ENCODE measurements at regions not wholly inside any gene's neighbourhood (a gene's known extent, or its start where the extent isn't known, plus 50 kb on each side); places are given as distances from the start of the nearest gene placed in this dataset.

DNA sequence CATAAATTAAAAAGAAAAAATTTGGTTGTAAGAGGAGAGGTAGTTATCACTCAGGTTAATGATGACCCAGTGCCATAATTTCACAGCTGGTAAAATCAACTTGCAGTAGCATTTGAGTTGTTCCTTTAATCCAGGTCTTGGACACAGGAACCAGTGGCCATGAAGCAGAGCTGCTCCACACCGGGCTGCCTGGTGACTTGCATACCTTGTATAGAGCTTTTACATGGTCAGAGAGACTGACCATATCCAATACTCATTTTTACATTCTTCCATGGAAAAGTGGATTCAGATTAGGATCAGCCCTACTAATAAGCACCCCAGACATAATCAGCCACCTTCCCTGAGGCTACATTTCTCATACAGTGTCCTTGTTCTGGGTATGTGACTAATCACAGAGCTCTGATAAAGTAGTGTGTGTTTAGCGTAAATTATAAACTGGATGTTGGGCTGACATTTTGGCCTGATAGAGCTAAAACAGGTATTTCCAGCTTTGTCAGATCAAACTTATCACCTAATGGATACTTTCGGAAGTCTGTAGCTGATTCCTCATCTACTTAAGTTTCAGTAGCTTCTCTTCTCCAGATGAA lies 77.0 kb upstream of the ZSWIM6 start:
- H3K27ac Mint-ChIP-seq (ENCODE audit: unreplicated experiment) = peak overlapping the region; percentile 55
- CTCF ChIA-PET = interaction anchor here (0.6 to 1.7 kb wide), 10 partner anchors 9 to 88 kb away, joined by 3 to 7 read pairs (median 4); no protein-coding TSS in a partner anchor
- peak; percentile 53 for DNase-seq
- TF ChIP-seq, protein P1, sequence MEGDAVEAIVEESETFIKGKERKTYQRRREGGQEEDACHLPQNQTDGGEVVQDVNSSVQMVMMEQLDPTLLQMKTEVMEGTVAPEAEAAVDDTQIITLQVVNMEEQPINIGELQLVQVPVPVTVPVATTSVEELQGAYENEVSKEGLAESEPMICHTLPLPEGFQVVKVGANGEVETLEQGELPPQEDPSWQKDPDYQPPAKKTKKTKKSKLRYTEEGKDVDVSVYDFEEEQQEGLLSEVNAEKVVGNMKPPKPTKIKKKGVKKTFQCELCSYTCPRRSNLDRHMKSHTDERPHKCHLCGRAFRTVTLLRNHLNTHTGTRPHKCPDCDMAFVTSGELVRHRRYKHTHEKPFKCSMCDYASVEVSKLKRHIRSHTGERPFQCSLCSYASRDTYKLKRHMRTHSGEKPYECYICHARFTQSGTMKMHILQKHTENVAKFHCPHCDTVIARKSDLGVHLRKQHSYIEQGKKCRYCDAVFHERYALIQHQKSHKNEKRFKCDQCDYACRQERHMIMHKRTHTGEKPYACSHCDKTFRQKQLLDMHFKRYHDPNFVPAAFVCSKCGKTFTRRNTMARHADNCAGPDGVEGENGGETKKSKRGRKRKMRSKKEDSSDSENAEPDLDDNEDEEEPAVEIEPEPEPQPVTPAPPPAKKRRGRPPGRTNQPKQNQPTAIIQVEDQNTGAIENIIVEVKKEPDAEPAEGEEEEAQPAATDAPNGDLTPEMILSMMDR (IDR thresholded peaks at IDR 0.05; ENCODE audit: unreplicated experiment) = no peak
- no peaks in the 10 kb centered on the region for H3K27me3 Mint-ChIP-seq (ENCODE audit: unreplicated experiment)
- peak overlapping the region; percentile 11 for H3K4me3 Mint-ChIP-seq (ENCODE audit: low read depth, unreplicated experiment)
- H3K4me1 Mint-ChIP-seq (ENCODE audit: low read depth, unreplicated experiment) = peaks cover 53% of the 10 kb centered on the region
- no TSS peak for BruUV-seq (replicated peaks)
- intact Hi-C loops (cut with micrococcal nuclease; ENCODE audit: unreplicated experiment) = loop anchor here (1.0 to 10.0 kb wide), 5 partner anchors 48 to 200 kb away; partner anchors contain the start of genes SMIM15 and ZSWIM6
- H3K9me3 Mint-ChIP-seq (ENCODE audit: low read depth, unreplicated experiment) = no peaks in the 10 kb centered on the region
- peaks cover 8% of the 10 kb centered on the region for H3K36me3 Mint-ChIP-seq (ENCODE audit: insufficient read depth, unreplicated experiment)

DNA sequence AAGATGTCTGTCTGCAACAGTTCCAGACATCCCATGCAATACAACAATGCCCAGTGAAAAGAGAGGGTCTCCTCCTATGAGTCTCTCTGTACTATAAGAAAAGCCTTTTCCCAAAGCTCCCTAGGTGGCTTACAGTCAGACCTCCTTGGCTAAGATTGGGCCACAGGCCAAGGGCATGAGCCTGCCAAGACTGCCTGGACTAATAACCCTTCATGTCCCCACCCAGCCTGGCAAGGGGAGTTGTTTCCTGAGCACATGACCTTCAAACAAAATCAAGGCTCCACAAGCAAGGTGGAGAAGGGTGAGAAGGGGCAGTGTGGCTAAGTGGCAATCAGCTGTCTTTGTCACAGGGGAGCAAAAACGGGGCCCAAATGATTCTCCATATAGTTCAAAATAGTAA lies 75.6 kb upstream of the ZSWIM6 start:
- intact Hi-C loops (cut with micrococcal nuclease; ENCODE audit: unreplicated experiment) = loop anchor here (5.0 to 10.0 kb wide), 3 partner anchors 76 to 202 kb away; partner anchors contain the start of gene ZSWIM6
- DNase-seq = peak; percentile 42
- H3K27me3 Mint-ChIP-seq (ENCODE audit: unreplicated experiment) = no peaks in the 10 kb centered on the region
- peaks cover 53% of the 10 kb centered on the region for H3K4me1 Mint-ChIP-seq (ENCODE audit: low read depth, unreplicated experiment)
- H3K4me3 Mint-ChIP-seq (ENCODE audit: low read depth, unreplicated experiment) = no peak overlapping the region
- H3K36me3 Mint-ChIP-seq (ENCODE audit: insufficient read depth, unreplicated experiment) = peaks cover 8% of the 10 kb centered on the region
- H3K9me3 Mint-ChIP-seq (ENCODE audit: low read depth, unreplicated experiment) = no peaks in the 10 kb centered on the region
- TF ChIP-seq, protein P1 (IDR thresholded peaks at IDR 0.05; ENCODE audit: unreplicated experiment) = no peak
- CTCF ChIA-PET = interaction anchor here (0.6 to 1.7 kb wide), 4 partner anchors 28 to 114 kb away, joined by 4 to 6 read pairs (median 4); no protein-coding TSS in a partner anchor
- H3K27ac Mint-ChIP-seq (ENCODE audit: unreplicated experiment) = peak overlapping the region; percentile 55
- no TSS peak for BruUV-seq (replicated peaks)

DNA sequence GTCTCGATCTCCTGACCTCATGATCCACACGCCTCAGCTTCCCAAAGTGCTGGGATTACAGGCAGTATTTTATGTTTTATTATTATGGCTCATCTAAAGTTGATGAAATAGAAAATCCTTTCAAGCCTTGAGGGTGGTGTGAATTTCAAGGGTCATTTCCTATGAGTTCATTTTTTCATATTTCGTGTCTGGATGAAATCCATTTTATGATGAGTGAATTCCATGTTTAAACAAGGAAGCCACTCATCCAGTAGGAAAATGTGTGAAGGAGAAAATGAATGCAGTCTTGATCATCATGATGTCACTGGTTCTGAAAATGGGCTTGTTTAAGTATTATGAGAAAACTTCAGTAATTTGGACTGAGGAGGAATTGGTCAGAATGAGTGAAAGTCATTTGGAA lies 74.6 kb upstream of the ZSWIM6 start:
- Mint-ChIP-seq H3K4me1 (ENCODE audit: low read depth, unreplicated experiment) (peaks cover 46% of the 10 kb centered on the region), H3K27me3 (ENCODE audit: unreplicated experiment) (no peaks in the 10 kb centered on the region), H3K9me3 (ENCODE audit: low read depth, unreplicated experiment) (no peaks in the 10 kb centered on the region), H3K36me3 (ENCODE audit: insufficient read depth, unreplicated experiment) (peaks cover 8% of the 10 kb centered on the region), H3K4me3 (ENCODE audit: low read depth, unreplicated experiment) (no peak overlapping the region), H3K27ac (ENCODE audit: unreplicated experiment) (no peak overlapping the region)
- BruUV-seq (replicated peaks) = no TSS peak
- CTCF ChIA-PET = no interaction called here
- intact Hi-C loops (cut with micrococcal nuclease; ENCODE audit: unreplicated experiment) = loop anchor here (5.0 to 10.0 kb wide), 3 partner anchors 75 to 203 kb away; partner anchors contain the start of gene ZSWIM6
- TF ChIP-seq, protein P1 (IDR thresholded peaks at IDR 0.05; ENCODE audit: unreplicated experiment) = no peak
- DNase-seq = no peak

DNA sequence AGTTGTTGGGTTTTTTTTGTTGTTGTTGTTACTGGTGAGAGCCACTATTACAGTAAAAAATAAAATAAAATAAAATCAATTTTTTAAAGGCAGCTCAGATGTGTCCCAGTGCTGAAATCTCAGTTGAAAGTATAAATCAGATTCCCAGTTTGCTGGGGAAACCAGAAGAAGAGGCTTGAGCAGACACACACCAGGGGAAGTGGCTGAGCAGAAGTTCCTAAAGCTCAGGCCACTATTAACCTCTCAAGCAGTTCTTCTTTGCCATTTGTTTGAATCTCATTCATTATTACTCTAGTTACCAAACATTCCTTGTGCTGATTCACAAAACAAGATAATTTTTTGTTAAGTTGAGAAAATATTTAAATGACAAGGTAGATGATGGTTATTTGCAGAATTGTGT lies 70.9 kb upstream of the ZSWIM6 start:
- Mint-ChIP-seq H3K27me3 (ENCODE audit: unreplicated experiment) (no peaks in the 10 kb centered on the region), H3K4me1 (ENCODE audit: low read depth, unreplicated experiment) (peaks cover 18% of the 10 kb centered on the region), H3K4me3 (ENCODE audit: low read depth, unreplicated experiment) (no peak overlapping the region), H3K36me3 (ENCODE audit: insufficient read depth, unreplicated experiment) (no peaks in the 10 kb centered on the region), H3K27ac (ENCODE audit: unreplicated experiment) (no peak overlapping the region), H3K9me3 (ENCODE audit: low read depth, unreplicated experiment) (no peaks in the 10 kb centered on the region)
- BruUV-seq (replicated peaks) = no TSS peak
- TF ChIP-seq, protein P1 (IDR thresholded peaks at IDR 0.05; ENCODE audit: unreplicated experiment) = no peak
- DNase-seq = no peak
- intact Hi-C loops (cut with micrococcal nuclease; ENCODE audit: unreplicated experiment) = no loop called here
- CTCF ChIA-PET = no interaction called here

Measured in Calu3 (cell line).